ENCODE measurements at regions not wholly inside any gene's neighbourhood (a gene's known extent, or its start where the extent isn't known, plus 50 kb on each side); places are given as distances from the start of the nearest gene placed in this dataset.

DNA sequence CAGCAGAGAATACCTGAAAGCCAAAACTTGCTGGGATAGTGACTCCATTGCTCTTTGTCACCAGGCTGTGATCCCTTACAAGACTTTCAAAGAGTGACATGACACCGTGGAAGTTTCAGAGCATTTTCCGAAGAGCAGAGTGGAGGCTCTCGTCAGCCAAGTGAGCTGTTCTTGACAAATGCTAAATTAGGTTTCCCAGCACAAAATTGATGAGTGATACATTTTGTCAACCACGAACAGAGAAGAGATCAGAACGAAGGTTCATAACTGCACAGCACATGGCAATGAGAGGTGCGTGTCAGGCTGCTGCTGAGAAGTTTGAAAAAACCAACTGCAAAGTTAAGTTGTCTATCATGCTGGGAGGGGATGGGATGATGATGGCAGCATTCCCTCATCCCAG lies 184.4 kb upstream of the C1orf174 start:
- TF ChIP-seq POLR2A (IDR thresholded peaks at IDR 0.05; ENCODE audit: low read depth, low read length): no peak
- TF ChIP-seq POLR2AphosphoS5 (IDR thresholded peaks at IDR 0.05; ENCODE audit: low read depth, low read length): no peak
- no peak for TF ChIP-seq PAX5 (IDR thresholded peaks at IDR 0.05; ENCODE audit: insufficient read depth, low read length, severe bottlenecking)
- no peak for TF ChIP-seq SPI1 (IDR thresholded peaks at IDR 0.05; ENCODE audit: low read depth, low read length)
